MM.1S (cell line): ENCODE measurements at regions not wholly inside any gene's neighbourhood (a gene's known extent, or its start where the extent isn't known, plus 50 kb on each side); places are given as distances from the start of the nearest gene placed in this dataset.

Source experiments
- DNase-seq: peaks from one replicate; pipeline ENCODE4 v3.0.0-alpha.2; 2015
- H2AFZ ChIP-seq: fragments of 300-600 bp; sonication (generic); 2 replicates; pipeline ENCODE4 v1.6.0; 2016; ENCODE audit warnings: antibody characterized with exemption, low read length
- H3F3A ChIP-seq: fragments of 300-600 bp; sonication (generic); 2 replicates; pipeline ENCODE4 v1.6.1; 2016; ENCODE audit warnings: mild to moderate bottlenecking, antibody characterized with exemption, low read length, moderate library complexity, mixed read lengths; ENCODE audit not compliant: insufficient read depth
- H3K27ac ChIP-seq: fragments of 300-600 bp; sonication (generic); 2 replicates; pipeline ENCODE4 v1.5.1; 2016; ENCODE audit warnings: mild to moderate bottlenecking, low read length
- H3K27me3 ChIP-seq: fragments of 300-600 bp; sonication (generic); replicated peaks from 2 replicates; pipeline ENCODE4 v1.6.0; 2016; ENCODE audit warnings: low read length; ENCODE audit not compliant: insufficient read depth
- H3K36me3 ChIP-seq: fragments of 300-600 bp; sonication (generic); replicated peaks from 2 replicates; pipeline ENCODE4 v1.6.1; 2016; ENCODE audit warnings: mild to moderate bottlenecking, low read length, mixed read lengths; ENCODE audit not compliant: insufficient read depth
- H3K4me1 ChIP-seq: fragments of 300-600 bp; sonication (generic); 2 replicates; pipeline ENCODE4 v1.6.1; 2016; ENCODE audit warnings: low read length, mixed read lengths
- H3K4me2 ChIP-seq: fragments of 300-600 bp; sonication (generic); 2 replicates; pipeline ENCODE4 v1.6.0; 2016; ENCODE audit warnings: low read depth, low read length
- H3K4me3 ChIP-seq: fragments of 300-600 bp; sonication (generic); 2 replicates; pipeline ENCODE4 v1.5.1; 2016; ENCODE audit warnings: low read length, mixed read lengths
- H3K79me2 ChIP-seq: fragments of 300-600 bp; sonication (generic); 2 replicates; pipeline ENCODE4 v1.6.1; 2016; ENCODE audit warnings: mixed run types, low read length, mixed read lengths
- H3K9ac ChIP-seq: fragments of 300-600 bp; sonication (generic); 2 replicates; pipeline ENCODE4 v1.6.1; 2016; ENCODE audit warnings: low read length, mixed read lengths
- H3K9me2 ChIP-seq: fragments of 300-600 bp; sonication (generic); replicated peaks from 2 replicates; pipeline ENCODE4 v1.6.1; 2016; ENCODE audit warnings: mild to moderate bottlenecking, low read length, mixed read lengths; ENCODE audit not compliant: insufficient read depth
- H3K9me3 ChIP-seq: fragments of 300-600 bp; sonication (generic); replicated peaks from 2 replicates; pipeline ENCODE4 v1.6.1; 2016; ENCODE audit warnings: mild to moderate bottlenecking, low read length, mixed read lengths; ENCODE audit not compliant: insufficient read depth
- H4K20me1 ChIP-seq: fragments of 300-600 bp; sonication (generic); 2 replicates; pipeline ENCODE4 v1.6.1; 2016; ENCODE audit warnings: mild to moderate bottlenecking, low read length, moderate library complexity, mixed read lengths; ENCODE audit not compliant: insufficient read depth
- EZH2 ChIP-seq: fragments of 300-600 bp; sonication (generic); optimal IDR thresholded peaks from 2 replicates; pipeline ENCODE3; 2017; ENCODE audit warnings: low read depth, mild to moderate bottlenecking, antibody characterized with exemption, low read length, mixed read lengths
- EZH2phosphoT487 ChIP-seq: fragments of 300-600 bp; sonication (generic); IDR thresholded peaks from 2 replicates; pipeline ENCODE4 v1.6.1; 2018; ENCODE audit warnings: antibody characterized with exemption, low read length
- TF ChIP-seq, protein P1 (sequence below): fragments of 300-600 bp; sonication (generic); IDR thresholded peaks from 2 replicates; pipeline ENCODE4 v1.5.1; 2016; ENCODE audit warnings: antibody characterized with exemption, low read length, mixed read lengths

DNA sequence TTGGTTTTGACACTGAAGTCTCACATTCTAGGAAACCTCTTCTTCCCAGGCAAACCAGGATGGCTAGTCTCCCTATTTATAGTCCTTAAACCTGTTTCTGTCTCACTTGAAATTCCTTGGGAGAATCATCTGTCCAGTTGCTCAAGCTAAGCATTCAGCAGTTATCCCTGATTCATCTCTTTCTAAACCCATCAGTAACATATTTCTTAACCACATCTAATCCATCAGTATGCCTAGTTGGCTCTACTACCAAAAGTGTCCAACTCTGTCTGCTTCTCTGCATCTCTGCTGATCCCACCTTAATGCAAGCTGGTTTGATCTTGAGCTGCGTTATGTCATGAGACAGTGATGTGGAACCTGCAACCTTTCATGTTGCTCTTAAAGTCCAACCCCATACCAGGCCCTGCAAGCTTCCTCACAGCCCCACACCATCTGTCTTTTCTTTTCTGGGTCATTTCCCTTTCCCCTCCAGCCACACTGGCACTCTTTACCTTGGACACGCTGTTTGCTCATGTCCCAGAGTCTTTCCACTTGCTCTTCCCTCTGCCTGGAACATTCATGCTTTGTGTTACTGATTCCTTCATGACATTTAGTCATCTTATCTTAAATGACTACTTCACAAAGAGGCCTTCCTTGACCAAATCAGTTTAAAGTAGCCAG, 380.8 kb upstream of the RGS6 start:
- Histone ChIP-seq H4K20me1 (no peaks in the 10 kb centered on the region), H3K4me1 (peaks cover 22% of the 10 kb centered on the region; the same call in 1 of the 2 replicates), H3K27me3 (no peaks in the 10 kb centered on the region), H3K79me2 (no peaks in the 10 kb centered on the region), H3K27ac (no peak overlapping the region), H3K9ac (no peak overlapping the region), H3K4me3 (no peak overlapping the region), H2AFZ (no peak overlapping the region), H3F3A (peaks cover 10% of the 10 kb centered on the region), H3K36me3 (no peaks in the 10 kb centered on the region), H3K9me3 (no peaks in the 10 kb centered on the region), H3K4me2 (no peak overlapping the region), H3K9me2 (no peaks in the 10 kb centered on the region)
- TF ChIP-seq EZH2, result no peak
- TF ChIP-seq, protein P1, sequence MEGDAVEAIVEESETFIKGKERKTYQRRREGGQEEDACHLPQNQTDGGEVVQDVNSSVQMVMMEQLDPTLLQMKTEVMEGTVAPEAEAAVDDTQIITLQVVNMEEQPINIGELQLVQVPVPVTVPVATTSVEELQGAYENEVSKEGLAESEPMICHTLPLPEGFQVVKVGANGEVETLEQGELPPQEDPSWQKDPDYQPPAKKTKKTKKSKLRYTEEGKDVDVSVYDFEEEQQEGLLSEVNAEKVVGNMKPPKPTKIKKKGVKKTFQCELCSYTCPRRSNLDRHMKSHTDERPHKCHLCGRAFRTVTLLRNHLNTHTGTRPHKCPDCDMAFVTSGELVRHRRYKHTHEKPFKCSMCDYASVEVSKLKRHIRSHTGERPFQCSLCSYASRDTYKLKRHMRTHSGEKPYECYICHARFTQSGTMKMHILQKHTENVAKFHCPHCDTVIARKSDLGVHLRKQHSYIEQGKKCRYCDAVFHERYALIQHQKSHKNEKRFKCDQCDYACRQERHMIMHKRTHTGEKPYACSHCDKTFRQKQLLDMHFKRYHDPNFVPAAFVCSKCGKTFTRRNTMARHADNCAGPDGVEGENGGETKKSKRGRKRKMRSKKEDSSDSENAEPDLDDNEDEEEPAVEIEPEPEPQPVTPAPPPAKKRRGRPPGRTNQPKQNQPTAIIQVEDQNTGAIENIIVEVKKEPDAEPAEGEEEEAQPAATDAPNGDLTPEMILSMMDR, result no peak
- no peak for TF ChIP-seq EZH2phosphoT487
- no peak for DNase-seq

DNA sequence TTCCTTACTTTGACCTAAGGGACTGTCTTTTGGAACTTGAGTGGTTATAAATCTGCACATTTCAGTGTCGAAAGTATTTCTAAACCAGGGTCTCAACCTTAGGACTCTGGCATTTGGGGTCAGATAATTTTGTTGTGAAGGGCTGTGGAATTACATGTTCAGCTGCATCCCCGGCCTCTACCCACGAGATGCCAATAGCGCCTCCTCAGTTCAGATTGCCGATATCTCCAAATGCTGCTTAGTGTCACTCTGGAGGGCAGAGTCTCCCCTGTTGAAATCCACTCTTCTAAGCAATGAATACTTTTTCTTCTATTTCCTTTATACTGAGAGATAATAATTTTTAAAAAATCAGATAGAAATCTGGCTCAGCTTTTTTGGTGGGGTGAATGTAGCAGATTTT, 379.4 kb upstream of the RGS6 start:
- no peak for TF ChIP-seq EZH2
- TF ChIP-seq, protein P1, result no peak
- TF ChIP-seq EZH2phosphoT487, result no peak
- Histone ChIP-seq H2AFZ (no peak overlapping the region), H3K79me2 (no peaks in the 10 kb centered on the region; the same call in 1 of the 2 replicates)

DNA sequence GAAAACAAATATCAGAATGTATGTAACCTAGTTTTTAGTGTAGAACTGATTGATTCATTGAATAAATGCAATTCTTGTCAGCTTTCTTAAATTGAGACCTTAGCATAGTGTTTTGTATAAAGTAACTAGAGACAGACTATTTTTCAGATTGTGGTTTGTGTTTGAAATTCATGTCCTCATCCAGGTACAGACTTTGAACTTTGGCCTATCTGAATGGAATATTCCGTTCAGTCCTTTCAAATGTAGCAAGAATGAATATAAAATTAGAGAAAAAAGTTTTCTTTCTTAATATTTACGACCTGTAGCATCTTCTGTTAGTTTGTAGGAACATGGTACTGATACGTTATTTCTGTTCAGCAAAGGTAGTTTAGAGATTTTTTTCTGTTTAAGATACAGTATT, 378.4 kb upstream of the RGS6 start:
- H3K4me1 ChIP-seq, result peaks cover 24% of the 10 kb centered on the region; the same call in 1 of the 2 replicates
- no peak overlapping the region for H3K27ac ChIP-seq
- no peaks in the 10 kb centered on the region for H4K20me1 ChIP-seq
- H3K9me2 ChIP-seq, result no peaks in the 10 kb centered on the region
- H3K27me3 ChIP-seq, result no peaks in the 10 kb centered on the region; the same call in 1 of the 2 replicates
- H3K79me2 ChIP-seq, result no peaks in the 10 kb centered on the region; the same call in 1 of the 2 replicates
- TF ChIP-seq, protein P1, result no peak
- TF ChIP-seq EZH2 (no peak), EZH2phosphoT487 (no peak)
- H2AFZ ChIP-seq, result no peak overlapping the region
- H3K4me3 ChIP-seq, result no peak overlapping the region
- peaks cover 10% of the 10 kb centered on the region for H3F3A ChIP-seq
- H3K9ac ChIP-seq, result no peak overlapping the region
- no peaks in the 10 kb centered on the region for H3K9me3 ChIP-seq
- no peak for DNase-seq
- no peaks in the 10 kb centered on the region for H3K36me3 ChIP-seq
- H3K4me2 ChIP-seq, result 0 out of 2 replicates have a peak overlapping the region, but pooled peaks have one; percentile 15

More for the DNA sequence above, 379.4 kb upstream of the RGS6 start:
- DNase-seq, result no peak
- H4K20me1 ChIP-seq, result no peaks in the 10 kb centered on the region
- no peak overlapping the region for H3K27ac ChIP-seq
- no peaks in the 10 kb centered on the region for H3K9me2 ChIP-seq
- H3K4me3 ChIP-seq, result no peak overlapping the region
- H3K4me1 ChIP-seq, result peaks cover 24% of the 10 kb centered on the region; the same call in 1 of the 2 replicates
- H3K9me3 ChIP-seq, result no peaks in the 10 kb centered on the region
- H3F3A ChIP-seq, result peaks cover 10% of the 10 kb centered on the region
- H3K4me2 ChIP-seq, result no peak overlapping the region
- H3K9ac ChIP-seq, result no peak overlapping the region
- no peaks in the 10 kb centered on the region; the same call in 1 of the 2 replicates for H3K27me3 ChIP-seq
- no peaks in the 10 kb centered on the region for H3K36me3 ChIP-seq
